Caki2 (cell line): ENCODE measurements at regions not wholly inside any gene's neighbourhood (a gene's known extent, or its start where the extent isn't known, plus 50 kb on each side); places are given as distances from the start of the nearest gene placed in this dataset.

Experiments used
- DNase-seq: peaks from one replicate; pipeline ENCODE4 v3.0.0-alpha.2; 2015; ENCODE audit warnings: low read depth
- in situ Hi-C: cut with HindIII; loops from 2 replicates; pipeline ENCODE4 v1.10.0; 2016; ENCODE audit warnings: low sequenced_read_pairs, low pct_unique_long_range_greater_than_20kb, mixed read lengths

DNA sequence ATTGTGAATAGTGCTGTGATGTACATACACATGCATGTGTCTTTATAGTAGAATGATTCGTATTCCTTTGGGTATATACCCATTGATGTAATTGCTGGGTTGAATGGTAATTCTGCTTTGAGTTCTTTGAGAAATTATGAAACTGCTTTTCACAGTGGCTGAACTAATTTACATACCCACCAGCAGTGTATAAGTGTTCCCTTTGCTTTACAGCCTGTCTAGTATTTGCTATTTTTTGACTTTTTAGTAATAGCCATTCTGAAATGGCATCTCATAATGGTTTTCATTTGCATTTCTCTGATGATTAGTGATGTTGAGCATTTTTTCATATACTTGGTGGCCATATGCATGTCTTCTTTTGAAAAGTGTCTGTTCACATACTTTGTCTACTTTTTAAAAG lies 54.5 kb upstream of the FAM78B start:
- no peak for DNase-seq

DNA sequence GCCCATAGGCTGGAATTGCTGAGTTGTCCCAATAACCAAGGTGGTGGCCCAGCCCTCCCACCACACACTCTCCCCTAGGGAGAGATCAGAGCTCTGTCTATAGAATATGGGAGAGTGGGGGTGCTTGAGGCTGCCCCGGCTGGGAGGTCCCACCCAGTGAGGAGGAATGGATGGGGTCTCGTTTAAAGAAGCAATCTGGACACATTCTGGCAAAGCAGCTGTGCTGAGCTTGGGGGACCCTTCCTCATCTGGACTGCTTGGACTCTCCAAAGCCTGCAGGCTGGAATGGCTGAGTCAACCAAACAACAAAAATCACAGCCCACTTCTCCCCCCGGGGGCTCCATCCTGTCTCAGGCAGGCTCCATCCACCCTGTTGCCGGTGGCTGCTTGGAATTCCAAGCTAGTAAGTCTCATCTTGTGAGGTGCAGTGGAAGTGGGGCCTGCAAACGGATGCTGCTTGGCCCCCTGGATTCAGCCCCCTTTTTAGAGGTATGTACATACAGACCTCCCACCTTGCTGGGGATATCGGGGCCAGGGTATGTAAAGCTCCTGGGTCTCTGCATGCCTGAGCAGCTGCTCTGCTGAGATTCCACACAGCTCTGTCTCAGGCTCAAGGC lies 67.1 kb upstream of the FAM78B start:
- in situ Hi-C loops, result no loop called here
- no peak for DNase-seq

More for the DNA sequence above, 54.5 kb upstream of the FAM78B start:
- in situ Hi-C loops, result no loop called here

DNA sequence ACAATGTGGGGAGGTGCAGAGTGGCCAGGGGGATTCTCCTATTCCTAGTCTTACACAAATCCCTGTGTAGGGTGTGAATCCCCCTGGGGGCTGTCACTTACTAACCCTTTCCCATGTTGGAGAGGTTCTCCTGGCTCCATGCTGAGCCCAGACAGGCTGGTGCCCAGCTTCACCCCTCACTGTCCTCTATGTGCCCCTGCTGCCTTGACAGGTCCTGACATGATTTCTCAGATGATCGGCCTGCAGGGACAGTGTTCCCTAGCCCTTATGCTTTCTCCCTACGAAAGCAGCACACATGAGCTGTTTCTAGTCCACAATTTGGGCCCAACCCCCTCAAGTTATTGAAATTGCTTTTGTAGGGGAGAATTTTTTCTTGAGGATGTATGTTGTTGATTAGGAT lies 68.9 kb upstream of the FAM78B start:
- DNase-seq, result no peak
- in situ Hi-C loops, result no loop called here

DNA sequence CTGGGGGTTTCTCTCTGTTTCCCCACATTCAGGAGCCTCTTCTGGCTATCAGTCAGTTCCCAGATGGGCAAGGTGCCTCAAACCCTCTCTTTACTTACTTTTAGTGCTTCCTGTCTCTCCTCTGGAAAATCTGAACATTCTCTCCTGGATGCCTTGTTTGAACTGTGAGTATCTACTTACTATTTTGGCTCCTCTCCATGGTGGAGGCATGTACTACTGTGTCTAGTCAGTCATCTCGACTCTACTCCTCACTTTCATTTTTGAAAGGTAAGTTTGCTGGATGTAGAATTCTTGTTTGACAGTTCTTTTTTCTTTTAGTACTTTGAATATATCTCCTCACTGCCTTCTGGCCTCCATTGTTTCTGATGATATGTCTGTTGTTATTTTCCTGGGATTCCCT lies 70.9 kb upstream of the FAM78B start:
- in situ Hi-C loops, result no loop called here

DNA sequence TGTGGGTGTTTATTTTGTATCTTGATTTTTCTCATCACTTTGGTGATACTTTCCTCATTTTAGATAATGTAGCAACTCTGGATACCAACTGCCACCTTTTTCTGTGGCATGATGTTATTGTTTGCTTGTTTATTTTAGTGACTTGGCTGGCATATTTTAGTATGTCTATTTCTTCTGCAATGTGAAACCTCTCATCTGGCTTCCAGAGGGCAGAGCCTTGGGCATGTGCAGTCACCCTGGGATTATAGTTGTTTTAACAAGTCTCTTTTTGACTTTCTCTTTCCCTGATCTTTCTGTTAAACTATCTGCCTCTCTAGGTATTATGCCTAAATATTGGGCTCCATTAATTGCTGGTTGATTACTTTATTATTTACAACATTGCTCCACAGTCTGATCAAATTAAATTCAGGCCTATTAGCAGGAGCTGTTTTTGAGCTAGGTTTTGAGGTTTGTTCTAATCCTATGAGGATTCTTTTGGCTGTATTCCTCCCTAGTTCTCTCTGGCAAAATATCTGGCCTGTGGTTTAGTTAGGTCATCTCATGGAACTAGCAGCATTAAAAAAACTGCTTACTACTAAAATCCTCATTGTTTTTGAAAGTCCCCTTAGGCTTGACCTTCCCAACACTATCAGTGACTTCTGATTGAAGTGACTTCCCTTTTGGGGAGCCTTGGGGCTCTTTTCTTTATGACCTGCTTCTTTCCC lies 86.4 kb upstream of the FAM78B start:
- in situ Hi-C loops, result no loop called here
- no peak for DNase-seq

More for the DNA sequence above, 70.9 kb upstream of the FAM78B start:
- no peak for DNase-seq

DNA sequence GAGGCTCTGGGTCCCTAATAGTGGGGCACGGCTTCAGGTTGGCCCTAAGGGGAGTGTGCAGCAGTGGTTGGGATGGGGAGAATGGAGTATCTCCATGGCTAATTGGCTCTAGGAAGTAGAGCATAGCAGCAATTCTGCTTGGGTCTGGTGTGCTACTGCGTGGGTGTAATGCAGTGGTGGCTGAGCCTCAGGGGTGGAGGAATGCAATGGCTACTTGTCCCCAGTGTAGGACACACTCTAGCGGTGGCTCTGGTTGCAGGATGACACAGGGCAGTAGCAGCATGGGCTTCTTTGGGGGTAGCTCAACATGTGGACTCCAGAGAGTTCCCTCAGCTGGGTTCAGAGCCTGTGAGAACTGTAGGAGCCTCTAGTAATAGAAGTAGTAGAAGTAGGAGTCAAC lies 91.2 kb upstream of the FAM78B start:
- no peak for DNase-seq
- in situ Hi-C loops, result no loop called here

DNA sequence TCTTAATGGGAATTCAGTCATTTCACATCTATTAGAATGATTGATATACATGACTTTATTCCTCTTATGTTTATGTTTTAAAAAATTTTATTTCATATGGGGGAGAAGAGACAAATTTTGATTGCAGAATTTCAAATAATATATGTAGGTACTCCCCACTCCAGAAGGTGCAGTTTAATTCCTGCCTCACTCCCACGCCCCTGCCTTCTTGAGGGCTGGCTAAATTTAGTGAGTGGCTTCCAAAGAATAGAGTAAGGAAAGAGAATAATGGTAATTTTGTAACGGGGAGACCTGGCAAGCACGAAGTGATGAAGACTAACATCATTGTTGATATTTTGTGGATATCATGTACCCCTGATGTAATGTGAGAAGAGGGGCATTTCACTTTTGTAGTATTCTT lies 94.7 kb upstream of the FAM78B start:
- in situ Hi-C loops, result no loop called here

DNA sequence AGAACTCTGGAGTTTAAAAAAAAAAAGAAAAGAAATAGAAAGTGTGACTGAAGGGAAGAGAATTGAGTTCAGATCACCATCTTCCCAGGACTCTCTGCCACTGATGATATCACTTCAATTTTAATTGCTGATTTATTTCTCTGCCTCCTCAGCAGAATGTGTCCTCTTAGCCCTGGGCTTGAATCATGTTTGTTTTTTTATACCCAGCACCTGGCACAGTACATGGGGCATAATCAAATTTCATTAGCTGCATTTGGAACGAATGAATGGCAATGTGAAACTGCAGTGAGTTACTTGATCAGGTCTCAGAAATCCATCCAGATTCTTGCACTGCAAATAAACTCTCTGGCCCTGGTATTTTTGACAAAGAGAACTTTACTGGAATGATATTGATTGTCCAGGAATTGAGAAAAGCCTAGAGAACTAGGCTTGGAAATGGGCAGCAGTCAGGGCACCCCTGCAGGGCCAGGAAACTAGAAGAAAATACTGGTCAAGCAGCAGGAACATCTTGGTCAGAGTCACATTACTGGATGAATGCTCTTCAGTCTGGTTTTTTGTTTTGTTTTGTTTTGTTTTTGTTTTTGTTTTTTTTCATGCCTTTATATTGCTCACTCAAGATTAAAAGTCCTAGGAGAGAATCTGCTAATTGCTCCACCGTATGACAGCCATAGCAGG lies 103.8 kb upstream of the FAM78B start:
- no peak for DNase-seq
- in situ Hi-C loops, result no loop called here

More for the DNA sequence above, 94.7 kb upstream of the FAM78B start:
- no peak for DNase-seq

DNA sequence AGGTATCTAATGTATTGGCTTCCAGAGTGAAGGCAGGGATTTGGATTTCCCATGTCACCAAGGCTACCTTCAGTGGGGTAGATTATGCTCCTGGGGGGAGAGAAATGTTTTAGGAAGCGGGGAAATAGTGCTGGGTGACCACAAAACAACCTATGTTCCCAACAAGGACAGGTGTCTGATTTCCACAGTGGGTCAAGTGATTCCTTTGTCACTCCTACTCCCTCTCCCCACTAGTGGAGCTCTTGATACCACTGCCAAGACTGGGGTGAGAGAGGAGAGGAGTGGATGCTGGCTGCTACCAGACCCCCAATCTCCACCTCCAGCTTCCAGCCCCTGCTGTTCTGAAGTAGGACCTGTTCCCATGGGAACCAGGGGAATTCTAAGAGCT lies 104.3 kb upstream of the FAM78B start:
- in situ Hi-C loops, result no loop called here
- DNase-seq, result no peak

DNA sequence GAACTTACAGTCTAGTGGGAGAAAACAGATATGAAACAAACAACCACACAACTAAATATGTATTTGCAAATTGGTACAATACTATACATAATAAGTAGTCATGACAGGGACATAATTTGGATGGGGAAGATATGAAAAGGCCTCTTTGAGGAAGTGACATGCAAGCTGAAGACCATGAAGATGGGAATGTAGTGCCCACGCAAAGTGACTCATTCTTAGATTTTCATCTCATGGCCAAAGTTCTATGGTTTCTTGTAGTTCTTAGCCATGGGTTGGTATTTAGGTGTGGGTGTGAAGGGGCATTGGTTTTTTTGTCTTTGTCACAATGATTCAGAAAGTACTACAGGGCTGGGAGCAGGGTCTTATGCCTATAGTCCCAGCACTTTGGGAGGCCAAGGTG lies 105.4 kb upstream of the FAM78B start:
- no peak for DNase-seq
- in situ Hi-C loops, result no loop called here

DNA sequence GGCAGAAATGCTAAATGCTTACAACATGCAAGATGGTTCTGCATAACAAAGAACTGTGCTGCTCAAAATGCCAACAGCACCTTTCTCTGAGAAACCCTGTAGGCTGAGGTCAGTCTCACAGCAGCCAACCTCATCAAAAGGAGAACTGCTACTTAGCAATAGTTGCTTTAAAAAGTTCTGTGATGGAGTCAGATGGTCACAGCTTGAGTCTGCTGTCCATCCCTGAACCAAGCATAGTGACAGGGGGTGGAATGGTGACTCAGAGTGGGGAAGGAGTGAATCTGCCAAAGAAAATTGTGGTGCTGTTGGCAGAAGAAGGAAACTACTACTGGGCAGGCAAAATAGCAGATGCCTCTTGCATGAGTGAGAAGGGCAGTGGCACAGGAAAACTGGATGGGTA lies 106.0 kb upstream of the FAM78B start:
- no peak for DNase-seq
- in situ Hi-C loops, result no loop called here

DNA sequence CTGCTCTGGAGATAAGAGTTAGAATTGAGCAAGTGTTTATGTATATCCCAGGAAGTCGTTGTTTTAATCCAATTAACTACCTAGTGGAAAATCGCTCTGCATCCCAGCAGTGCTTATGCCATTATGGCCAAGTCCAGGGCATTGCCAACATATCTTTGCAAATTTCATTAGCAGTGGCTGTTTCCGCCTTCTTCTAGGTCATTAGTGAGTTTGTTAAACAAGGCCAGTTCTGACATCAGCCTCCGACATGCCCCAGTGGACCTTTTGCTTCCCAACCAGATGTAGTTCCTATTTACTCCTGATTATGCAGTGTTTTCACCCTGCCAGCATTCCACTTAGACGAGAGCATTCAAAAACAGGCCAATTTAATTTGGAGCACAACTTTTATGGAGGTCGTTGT lies 106.8 kb upstream of the FAM78B start:
- in situ Hi-C loops, result no loop called here

DNA sequence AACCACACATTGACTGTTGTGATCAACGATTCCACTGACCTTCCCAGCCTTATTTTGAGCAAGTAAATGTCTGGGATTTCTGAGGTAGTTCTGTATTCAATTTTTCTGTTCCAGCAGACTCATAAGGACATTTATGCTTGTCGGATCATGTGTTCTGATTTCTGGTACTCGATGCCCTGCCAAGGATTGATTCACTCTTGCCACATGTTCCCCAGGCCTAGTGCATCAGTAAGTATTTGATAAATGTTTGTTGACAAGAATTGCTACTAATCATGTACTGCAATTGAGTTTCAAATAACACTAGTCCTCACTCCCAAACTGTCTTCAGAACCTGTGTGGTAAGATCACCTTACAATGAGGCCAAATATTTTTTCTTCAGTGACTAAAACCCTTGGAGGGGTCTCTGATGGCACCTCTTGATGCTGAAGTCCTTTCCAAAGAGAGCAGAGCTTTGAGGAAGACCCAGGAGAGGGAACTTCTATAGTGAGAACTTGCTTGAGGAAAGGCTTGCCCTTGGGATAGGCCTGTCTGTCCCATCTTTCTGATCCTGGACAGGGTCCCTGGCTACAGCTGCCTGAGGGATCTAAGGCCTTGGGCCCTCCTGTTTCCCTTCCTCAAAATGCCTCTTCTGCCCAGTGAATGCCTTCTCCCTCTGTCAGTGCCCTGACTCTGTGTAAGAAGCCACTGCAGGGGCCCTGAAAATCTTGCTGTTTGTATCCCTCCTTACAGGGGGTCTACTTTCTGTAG lies 115.8 kb upstream of the FAM78B start:
- in situ Hi-C loops, result no loop called here
- DNase-seq, result no peak

More for the DNA sequence above, 106.8 kb upstream of the FAM78B start:
- DNase-seq, result no peak

DNA sequence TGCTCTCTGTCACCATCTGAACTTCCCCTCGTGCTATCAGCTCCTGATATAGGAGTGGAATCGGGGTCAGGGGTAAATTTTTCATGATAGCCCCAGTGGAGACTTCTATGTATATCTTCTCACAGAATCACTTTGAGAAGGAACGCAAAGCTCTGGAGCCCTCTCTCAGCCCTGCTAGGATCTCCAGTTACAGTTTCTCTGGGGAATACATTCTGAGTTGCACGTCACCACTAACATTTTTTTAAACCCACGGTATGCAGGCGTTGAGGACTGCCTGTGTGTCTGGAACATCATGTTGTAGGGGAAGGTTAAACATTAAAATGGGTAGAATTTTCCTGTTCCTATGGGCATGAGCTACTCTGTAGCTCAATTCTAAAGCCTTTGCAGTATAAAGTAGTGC lies 116.4 kb upstream of the FAM78B start:
- in situ Hi-C loops, result no loop called here
- no peak for DNase-seq

DNA sequence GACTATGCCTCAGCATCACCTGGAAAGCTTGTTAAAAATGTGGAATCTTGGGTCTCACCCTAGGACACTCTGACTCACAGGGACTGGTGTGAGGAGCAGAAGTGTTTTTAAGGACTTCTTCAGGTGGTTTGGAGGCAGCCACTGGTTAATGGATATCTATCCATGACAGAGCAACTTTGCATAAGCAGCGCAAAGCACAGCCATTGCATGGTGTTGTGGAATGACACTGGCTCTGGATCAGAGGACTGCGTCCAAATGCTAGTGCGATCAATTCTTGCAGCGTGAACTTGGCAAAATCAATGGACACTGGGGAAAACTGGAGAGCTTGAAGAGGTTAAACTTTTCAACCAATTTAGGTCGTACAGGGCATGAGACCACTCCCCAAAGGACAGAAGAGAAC lies 116.8 kb upstream of the FAM78B start:
- in situ Hi-C loops, result no loop called here
- DNase-seq, result no peak

DNA sequence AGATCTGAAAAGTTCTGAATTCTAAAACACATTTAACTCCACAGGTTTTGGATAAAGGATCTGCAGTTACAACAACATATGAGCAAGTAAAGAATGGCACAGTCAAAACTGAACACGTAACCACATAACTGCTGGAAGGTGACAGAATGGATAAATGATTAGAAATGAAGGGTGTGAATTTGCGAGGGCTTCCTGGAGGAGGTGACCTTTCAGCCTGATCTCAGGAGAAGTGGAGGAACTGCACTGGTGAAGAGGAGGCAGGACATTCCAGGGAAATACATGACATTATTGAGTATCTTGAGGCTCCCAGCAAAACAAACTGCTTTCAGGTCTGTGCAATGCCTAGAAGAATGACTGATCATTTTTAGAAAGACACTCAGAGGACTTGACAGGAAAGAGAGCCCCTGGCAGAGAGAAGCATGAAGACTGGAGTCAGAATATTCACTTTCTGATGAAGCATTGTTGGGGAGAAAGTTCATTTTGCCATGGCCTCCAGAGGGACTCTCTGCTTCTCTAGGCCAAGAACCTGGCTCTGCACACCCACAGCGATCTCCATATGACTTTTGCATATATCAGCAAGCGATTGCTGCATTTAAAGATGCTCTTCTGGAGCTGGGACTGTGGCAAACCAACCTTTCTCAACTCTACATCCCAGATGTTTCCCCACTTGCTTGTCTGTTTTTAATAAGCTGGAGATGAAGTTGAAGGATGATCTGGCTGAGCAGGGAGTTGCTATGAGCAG lies 122.7 kb upstream of the FAM78B start:
- DNase-seq, result no peak
- in situ Hi-C loops, result no loop called here

DNA sequence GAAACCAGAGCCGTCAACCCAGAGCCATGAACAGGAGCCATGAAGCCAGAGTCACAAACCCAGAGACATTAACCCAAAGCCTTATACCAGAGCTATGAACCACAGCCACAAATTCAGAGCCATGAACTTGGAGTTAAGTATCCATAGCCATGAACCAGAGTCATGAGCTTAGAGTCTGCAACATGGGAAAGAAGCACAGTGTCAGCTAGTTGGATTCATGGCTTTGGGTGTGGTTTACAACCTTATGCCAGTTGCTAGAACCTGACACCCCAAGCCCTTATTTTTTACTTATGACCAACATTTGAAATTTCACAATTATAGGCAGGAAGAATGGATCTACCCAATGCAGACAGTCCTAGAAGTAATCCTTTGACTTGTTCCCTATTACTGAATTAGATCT lies 128.9 kb upstream of the FAM78B start:
- no peak for DNase-seq
- in situ Hi-C loops, result no loop called here

DNA sequence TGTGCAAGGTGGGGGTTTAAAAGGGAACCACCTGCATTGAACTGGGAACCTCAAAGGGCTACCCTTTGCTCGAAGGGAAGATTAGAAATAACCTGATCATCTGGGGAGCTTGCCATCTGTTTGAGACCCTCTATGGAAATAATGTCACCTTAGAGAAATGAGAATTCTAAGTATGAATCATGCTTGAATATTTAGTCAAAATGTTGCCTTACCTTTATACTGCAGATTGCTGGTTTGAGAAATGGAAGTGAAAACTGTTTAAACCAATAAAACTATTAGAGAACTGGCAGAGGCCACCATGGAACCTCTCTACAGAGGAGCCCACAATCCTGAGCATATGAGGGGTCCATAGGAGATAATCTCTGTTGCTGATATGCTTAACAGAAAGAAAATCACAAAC lies 131.2 kb upstream of the FAM78B start:
- in situ Hi-C loops, result no loop called here
- no peak for DNase-seq
